Activated T-helper 17 cell treated with anti-CD3 and anti-CD28 coated beads, Interleukin-2, amount 50 U/mL, for 72 hours (primary cell): ENCODE measurements at regions not wholly inside any gene's neighbourhood (a gene's known extent, or its start where the extent isn't known, plus 50 kb on each side); places are given as distances from the start of the nearest gene placed in this dataset.
"Not testable (repeated sequence)": the region's sequence is repeated elsewhere in the genome, so short reads cannot be mapped to it uniquely, and the experiment has no call there.

Experiments
- ATAC-seq: fragments of 150-1000 bp; cut with Tn5 transposase; replicated peaks from 2 replicates; pipeline ENCODE4 v1.10.0; 2021; ENCODE audit warnings: mild to moderate bottlenecking, moderate library complexity
- H3K27ac Mint-ChIP-seq: one replicate; pipeline ENCODE4 v1.8.0; 2022; ENCODE audit warnings: mixed read lengths
- H3K27me3 Mint-ChIP-seq: one replicate; pipeline ENCODE4 v1.8.0; 2022; ENCODE audit warnings: mixed read lengths
- H3K36me3 Mint-ChIP-seq: one replicate; pipeline ENCODE4 v1.8.0; 2022; ENCODE audit warnings: low read depth, mild to moderate bottlenecking, mixed read lengths
- H3K4me1 Mint-ChIP-seq: one replicate; pipeline ENCODE4 v1.8.0; 2022; ENCODE audit warnings: mixed read lengths
- H3K4me3 Mint-ChIP-seq: one replicate; pipeline ENCODE4 v1.8.0; 2022; ENCODE audit warnings: mild to moderate bottlenecking, mixed read lengths
- H3K9me3 Mint-ChIP-seq: one replicate; pipeline ENCODE4 v1.8.0; 2022; ENCODE audit warnings: mixed read lengths

GRCh38 chr5:40204144-40204543 lies 475.6 kb upstream of the PTGER4 start:
- Mint-ChIP-seq H3K36me3 (no peaks in the 10 kb centered on the region), H3K4me3 (no peak overlapping the region), H3K9me3 (peaks cover 5% of the 10 kb centered on the region), H3K4me1 (peaks cover 5% of the 10 kb centered on the region), H3K27ac (no peak overlapping the region), H3K27me3 (no peaks in the 10 kb centered on the region)
- ATAC-seq, result no peak

GRCh38 chr5:40202814-40203440 lies 476.8 kb upstream of the PTGER4 start:
- H3K4me3 Mint-ChIP-seq, result no peak overlapping the region
- peaks cover 5% of the 10 kb centered on the region for H3K9me3 Mint-ChIP-seq
- no peaks in the 10 kb centered on the region for H3K36me3 Mint-ChIP-seq
- H3K4me1 Mint-ChIP-seq, result peaks cover 5% of the 10 kb centered on the region
- no peak for ATAC-seq
- no peak overlapping the region for H3K27ac Mint-ChIP-seq
- H3K27me3 Mint-ChIP-seq, result no peaks in the 10 kb centered on the region

- no peaks in the 10 kb centered on the region for H3K4me1 Mint-ChIP-seq
- no peaks in the 10 kb centered on the region for H3K9me3 Mint-ChIP-seq
- ATAC-seq, result no peak
- H3K36me3 Mint-ChIP-seq, result no peaks in the 10 kb centered on the region
- H3K27ac Mint-ChIP-seq, result no peak overlapping the region
- H3K27me3 Mint-ChIP-seq, result no peaks in the 10 kb centered on the region
- no peak overlapping the region for H3K4me3 Mint-ChIP-seq
Measured at GRCh38 chr5:40198736-40199135, 481.0 kb upstream of the PTGER4 start.

GRCh38 chr5:40195574-40195973 lies 484.1 kb upstream of the PTGER4 start:
- not testable (repeated sequence) for ATAC-seq, H3K27ac Mint-ChIP-seq, H3K4me3 Mint-ChIP-seq, H3K27me3 Mint-ChIP-seq, H3K36me3 Mint-ChIP-seq, H3K9me3 Mint-ChIP-seq, H3K4me1 Mint-ChIP-seq

- Mint-ChIP-seq H3K27me3 (no peaks in the 10 kb centered on the region), H3K9me3 (no peaks in the 10 kb centered on the region), H3K4me3 (no peak overlapping the region), H3K4me1 (no peaks in the 10 kb centered on the region), H3K36me3 (no peaks in the 10 kb centered on the region), H3K27ac (no peak overlapping the region)
- no peak for ATAC-seq
Measured at GRCh38 chr5:40191150-40191549, 488.6 kb upstream of the PTGER4 start.

- ATAC-seq, result no peak
- Mint-ChIP-seq H3K36me3 (no peaks in the 10 kb centered on the region), H3K27me3 (no peaks in the 10 kb centered on the region), H3K4me1 (no peaks in the 10 kb centered on the region), H3K9me3 (peaks cover 18% of the 10 kb centered on the region), H3K4me3 (no peak overlapping the region), H3K27ac (no peak overlapping the region)
Measured at GRCh38 chr5:40172721-40173120, 507.0 kb upstream of the PTGER4 start.

GRCh38 chr5:40171971-40172370 lies 507.7 kb upstream of the PTGER4 start:
- Mint-ChIP-seq H3K9me3 (peaks cover 18% of the 10 kb centered on the region), H3K36me3 (no peaks in the 10 kb centered on the region), H3K4me1 (no peaks in the 10 kb centered on the region), H3K27ac (no peak overlapping the region), H3K4me3 (no peak overlapping the region), H3K27me3 (no peaks in the 10 kb centered on the region)
- ATAC-seq, result no peak

GRCh38 chr5:40167283-40167682 lies 512.4 kb upstream of the PTGER4 start:
- Mint-ChIP-seq H3K36me3 (no peaks in the 10 kb centered on the region), H3K4me1 (no peaks in the 10 kb centered on the region), H3K27ac (no peak overlapping the region), H3K4me3 (no peak overlapping the region), H3K27me3 (no peaks in the 10 kb centered on the region), H3K9me3 (peaks cover 9% of the 10 kb centered on the region)
- ATAC-seq, result no peak

- Mint-ChIP-seq H3K9me3 (peaks cover 9% of the 10 kb centered on the region), H3K4me1 (no peaks in the 10 kb centered on the region), H3K4me3 (no peak overlapping the region), H3K36me3 (no peaks in the 10 kb centered on the region), H3K27me3 (no peaks in the 10 kb centered on the region), H3K27ac (no peak overlapping the region)
- ATAC-seq, result no peak
Measured at GRCh38 chr5:40166802-40167201, 512.9 kb upstream of the PTGER4 start.

GRCh38 chr5:40165789-40166728 lies 513.7 kb upstream of the PTGER4 start:
- H3K27me3 Mint-ChIP-seq, result no peaks in the 10 kb centered on the region
- H3K36me3 Mint-ChIP-seq, result no peaks in the 10 kb centered on the region
- no peak for ATAC-seq
- no peak overlapping the region for H3K4me3 Mint-ChIP-seq
- peaks cover 9% of the 10 kb centered on the region for H3K9me3 Mint-ChIP-seq
- no peak overlapping the region for H3K27ac Mint-ChIP-seq
- H3K4me1 Mint-ChIP-seq, result no peaks in the 10 kb centered on the region

GRCh38 chr5:40165106-40165788 lies 514.5 kb upstream of the PTGER4 start:
- no peak for ATAC-seq
- no peaks in the 10 kb centered on the region for H3K36me3 Mint-ChIP-seq
- no peak overlapping the region for H3K27ac Mint-ChIP-seq

GRCh38 chr5:40160435-40160834 lies 519.3 kb upstream of the PTGER4 start:
- no peaks in the 10 kb centered on the region for H3K9me3 Mint-ChIP-seq
- H3K4me3 Mint-ChIP-seq, result no peak overlapping the region
- no peak for ATAC-seq
- H3K27ac Mint-ChIP-seq, result no peak overlapping the region
- H3K27me3 Mint-ChIP-seq, result no peaks in the 10 kb centered on the region
- H3K4me1 Mint-ChIP-seq, result no peaks in the 10 kb centered on the region
- no peaks in the 10 kb centered on the region for H3K36me3 Mint-ChIP-seq

More at GRCh38 chr5:40165106-40165788, 514.5 kb upstream of the PTGER4 start:
- Mint-ChIP-seq H3K9me3 (peaks cover 9% of the 10 kb centered on the region), H3K4me3 (no peak overlapping the region), H3K4me1 (no peaks in the 10 kb centered on the region), H3K27me3 (no peaks in the 10 kb centered on the region)

GRCh38 chr5:40154194-40154593 lies 525.5 kb upstream of the PTGER4 start:
- H3K4me3 Mint-ChIP-seq, result no peak overlapping the region
- no peaks in the 10 kb centered on the region for H3K9me3 Mint-ChIP-seq
- no peaks in the 10 kb centered on the region for H3K27me3 Mint-ChIP-seq
- no peak overlapping the region for H3K27ac Mint-ChIP-seq
- H3K4me1 Mint-ChIP-seq, result no peaks in the 10 kb centered on the region
- H3K36me3 Mint-ChIP-seq, result no peaks in the 10 kb centered on the region
- no peak for ATAC-seq

- no peak for ATAC-seq
- no peak overlapping the region for H3K27ac Mint-ChIP-seq
- no peaks in the 10 kb centered on the region for H3K4me1 Mint-ChIP-seq
- H3K4me3 Mint-ChIP-seq, result no peak overlapping the region
- no peaks in the 10 kb centered on the region for H3K36me3 Mint-ChIP-seq
- H3K27me3 Mint-ChIP-seq, result no peaks in the 10 kb centered on the region
- no peaks in the 10 kb centered on the region for H3K9me3 Mint-ChIP-seq
Measured at GRCh38 chr5:40150896-40151295, 528.8 kb upstream of the PTGER4 start.

GRCh38 chr5:40141896-40142295 lies 537.8 kb upstream of the PTGER4 start:
- Mint-ChIP-seq H3K27me3 (no peaks in the 10 kb centered on the region), H3K9me3 (no peaks in the 10 kb centered on the region), H3K36me3 (no peaks in the 10 kb centered on the region), H3K4me1 (no peaks in the 10 kb centered on the region), H3K27ac (no peak overlapping the region), H3K4me3 (no peak overlapping the region)
- ATAC-seq, result no peak
